ENCODE measurements at regions not wholly inside any gene's neighbourhood (a gene's known extent, or its start where the extent isn't known, plus 50 kb on each side); places are given as distances from the start of the nearest gene placed in this dataset.

- TF ChIP-seq CTCF (IDR thresholded peaks at IDR 0.05; ENCODE audit: insufficient read depth, low read length) (no peak), SPI1 (IDR thresholded peaks at IDR 0.05; ENCODE audit: borderline replicate concordance, low read depth) (no peak)
Observed at GRCh38 chr20:39631557-39631956, 669.4 kb downstream of the DHX35 start.
